Fibroblast of mammary gland (primary cell): ENCODE measurements at regions not wholly inside any gene's neighbourhood (a gene's known extent, or its start where the extent isn't known, plus 50 kb on each side); places are given as distances from the start of the nearest gene placed in this dataset.
A peak's percentile ranks its signal among the peaks of the same experiment; 100 is the strongest.

Experiments used
- DNase-seq: peaks from one replicate; pipeline ENCODE4 v3.0.0-alpha.2; 2010; ENCODE audit warnings: low read depth
- H3K4me3 ChIP-seq: 2 replicates; pipeline ENCODE4 v1.5.1; 2011; ENCODE audit warnings: low read depth, mild to moderate bottlenecking, low read length, moderate library complexity; ENCODE audit not compliant: control insufficient read depth
- CTCF ChIP-seq: conservative IDR thresholded peaks from 2 replicates; pipeline ENCODE4 v1.5.1; 2011; ENCODE audit warnings: low read depth, low read length, inconsistent platforms; ENCODE audit not compliant: control insufficient read depth, insufficient read depth

- TF ChIP-seq CTCF: no peak
- peak; percentile 56 for DNase-seq
- H3K4me3 ChIP-seq: no peak overlapping the region
Observed at GRCh38 chr9:79952401-79952800, 380.6 kb downstream of the TLE4 start.

DNA sequence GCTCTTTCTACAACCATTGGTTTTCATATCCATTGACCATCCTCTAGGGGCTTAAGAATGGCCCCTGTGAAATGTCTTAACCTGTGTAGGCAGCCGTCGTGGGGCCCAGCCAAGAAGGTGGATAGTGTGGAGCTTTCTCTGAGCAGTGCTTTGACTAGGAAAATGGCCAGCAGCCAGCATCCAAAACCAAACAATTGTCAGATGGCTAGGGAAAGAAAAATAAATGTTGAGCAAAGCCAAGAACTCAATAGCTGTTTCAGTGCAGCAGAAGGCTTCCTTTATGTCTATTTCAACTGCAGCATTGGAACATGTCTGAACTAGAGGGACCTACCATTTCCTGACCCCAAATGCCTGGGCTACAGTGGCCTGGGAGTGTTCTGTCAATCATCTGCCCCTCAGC lies 374.9 kb downstream of the TLE4 start:
- no peak overlapping the region for H3K4me3 ChIP-seq
- no peak for DNase-seq
- no peak for TF ChIP-seq CTCF

DNA sequence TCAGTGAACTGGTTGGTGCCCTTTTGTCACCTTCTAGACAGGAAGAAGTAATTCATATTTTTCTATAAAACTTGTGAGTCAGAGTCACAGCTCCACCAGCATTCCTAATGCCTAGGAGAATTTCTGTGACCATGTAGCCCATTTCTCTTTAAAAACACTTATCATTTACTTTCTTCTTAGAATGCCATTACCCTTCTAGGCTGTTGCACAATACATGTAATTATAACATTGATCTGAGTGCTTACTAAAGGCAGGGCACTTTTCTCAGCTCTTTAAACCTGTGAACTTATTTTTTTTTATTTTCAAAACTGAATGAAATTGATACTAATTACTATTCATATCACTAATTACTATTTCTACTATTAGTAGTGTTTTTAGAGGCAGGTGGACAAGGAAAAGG lies 373.7 kb downstream of the TLE4 start:
- no peak for DNase-seq

DNA sequence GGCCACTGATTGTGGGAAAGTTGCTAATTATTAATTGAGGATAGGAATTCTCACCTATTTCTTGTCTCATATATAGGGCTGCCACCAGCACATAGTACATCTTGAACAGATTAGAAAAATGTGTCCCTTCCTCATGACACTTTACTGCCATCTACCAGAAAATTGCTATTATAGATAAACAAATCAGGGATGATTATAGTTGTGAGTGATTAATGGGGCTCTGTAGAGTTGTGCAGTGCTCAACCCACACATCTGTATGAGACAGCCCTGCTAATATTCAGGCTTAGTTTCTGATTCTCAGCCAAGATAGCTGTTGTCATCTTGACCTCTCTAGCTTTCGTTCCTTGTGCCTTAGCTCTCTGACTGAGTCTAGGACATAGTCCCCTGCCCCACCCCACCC lies 373.3 kb downstream of the TLE4 start:
- no peak overlapping the region for H3K4me3 ChIP-seq
- no peak for TF ChIP-seq CTCF
- DNase-seq: peak; percentile 34

More for the DNA sequence above, 373.7 kb downstream of the TLE4 start:
- no peak overlapping the region for H3K4me3 ChIP-seq
- no peak for TF ChIP-seq CTCF

DNA sequence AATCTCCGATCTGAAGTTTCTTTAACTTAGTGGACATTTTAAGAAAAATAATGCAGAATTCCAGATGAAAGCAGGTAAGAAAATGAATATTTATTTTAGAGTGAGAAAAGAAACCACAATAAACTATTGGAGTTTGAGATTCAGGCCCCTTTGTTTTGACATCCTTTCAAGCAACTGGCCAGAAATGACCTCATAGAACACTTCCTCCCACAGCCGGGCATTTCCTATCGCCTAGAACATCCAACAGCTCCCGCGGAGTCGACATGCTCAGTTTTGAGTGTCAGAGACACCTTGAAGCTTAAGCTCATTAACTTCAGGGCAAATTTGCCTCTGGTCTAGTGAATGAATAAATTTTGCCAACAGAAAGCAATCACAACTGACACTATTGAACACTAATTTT lies 369.2 kb downstream of the TLE4 start:
- TF ChIP-seq CTCF: no peak
- no peak overlapping the region for H3K4me3 ChIP-seq
- no peak for DNase-seq

- H3K4me3 ChIP-seq: no peak overlapping the region
- no peak for DNase-seq
- no peak for TF ChIP-seq CTCF
Observed at GRCh38 chr9:79939819-79940218, 368.1 kb downstream of the TLE4 start.

- H3K4me3 ChIP-seq: no peak overlapping the region
- no peak for DNase-seq
- TF ChIP-seq CTCF: no peak
Observed at GRCh38 chr9:79936336-79936735, 364.6 kb downstream of the TLE4 start.
